K562 (cell line): ENCODE measurements at regions not wholly inside any gene's neighbourhood (a gene's known extent, or its start where the extent isn't known, plus 50 kb on each side); places are given as distances from the start of the nearest gene placed in this dataset.

Experiments used
- ATAC-seq: fragments of 200-7000 bp; cut with Tn5 transposase; 3 replicates; pipeline ENCODE4 v1.9.1; 2020; ENCODE audit warnings: moderate library complexity
- BruUV-seq: library from RNA; stranded (reverse); fragments of 400-500 nt; replicated peaks from 2 replicates; lab custom pipeline; 2021; lab: Mats Ljungman, UMichigan
- CTCF ChIA-PET: fragments of 300-600 bp; formaldehyde crosslinking; extraction: SDS; loops from one replicate; lab custom pipeline; 2021; ENCODE audit warnings: low intra/inter-chr PET ratio; lab: Yijun Ruan, JAX
- POLR2A ChIA-PET: fragments of 300-600, 350-650 bp; sonication (Branson Sonifier 250); formaldehyde crosslinking; extraction: SDS; loops from one replicate; lab custom pipeline; 2021; ENCODE audit warnings: antibody characterized with exemption, inconsistent platforms; lab: Yijun Ruan, JAX
- DNase-seq, 4 experiments: peaks; one replicate each; pipeline versions ENCODE4 v3.0.0 to v3.0.0-alpha.2; 2011 to 2018; ENCODE audit warnings: low spot score in 3 of 4, mixed read lengths in 3 of 4; ENCODE audit errors: extremely low read depth in 1 of 4
- FAIRE-seq: peaks from 2 replicates; lab custom pipeline; 2011; peaks lifted over from hg19 to GRCh38; lab: Jason Lieb, UNC
- H2AFZ ChIP-seq: 2 replicates; pipeline ENCODE4 v1.6.0; 2011; ENCODE audit warnings: low read depth, low read length, control low read depth, inconsistent platforms
- H3K27ac ChIP-seq: fragments of 200-600 bp; 3 replicates; pipeline ENCODE4 v1.8.0; 2011; ENCODE audit warnings: low read depth, mild to moderate bottlenecking, control low read depth, inconsistent platforms, low read length, moderate library complexity, mixed read lengths; ENCODE audit errors: extremely low read depth
- H3K27me3 ChIP-seq, 2 experiments: fragments of 300-600 bp in 1 of 2; 2 replicates in 1 of 2; 3 replicates in 1 of 2; pipeline versions ENCODE4 v1.6.0 to v1.8.0; 2011; ENCODE audit warnings: inconsistent platforms in 2 of 2, low read length in 2 of 2, mild to moderate bottlenecking in 1 of 2, mixed read lengths in 1 of 2, moderate library complexity in 1 of 2; ENCODE audit not compliant: control insufficient read depth in 2 of 2, insufficient read depth in 2 of 2
- H3K36me3 ChIP-seq: fragments of 300-600 bp; 3 replicates; pipeline ENCODE4 v1.8.0; 2011; ENCODE audit warnings: mild to moderate bottlenecking, low read length, inconsistent platforms; ENCODE audit not compliant: control insufficient read depth, insufficient read depth
- H3K4me1 ChIP-seq, 2 experiments: fragments of 200-600 bp in 1 of 2; replicated peaks in 1 of 2; 2 replicates in 1 of 2; 3 replicates in 1 of 2; pipeline versions ENCODE4 v1.5.1 to v1.8.0; 2011; ENCODE audit warnings: inconsistent platforms in 2 of 2, low read length in 2 of 2, mild to moderate bottlenecking in 1 of 2, mixed read lengths in 1 of 2, moderate library complexity in 1 of 2; ENCODE audit not compliant: control insufficient read depth in 2 of 2, insufficient read depth in 2 of 2
- H3K4me2 ChIP-seq: 2 replicates; pipeline ENCODE4 v1.6.1; 2011; ENCODE audit warnings: low read length, control low read depth, inconsistent platforms, mixed read lengths; ENCODE audit not compliant: insufficient read depth
- H3K4me3 ChIP-seq: fragments of 200-600 bp; sonication (generic), shearing (Covaris generic); 2 replicates; pipeline ENCODE4 v1.5.1; 2016; ENCODE audit warnings: control low read depth, inconsistent platforms
- H3K79me2 ChIP-seq: fragments of 200-600 bp; 3 replicates; pipeline ENCODE4 v1.8.0; 2011; ENCODE audit warnings: low read length, inconsistent platforms; ENCODE audit not compliant: control insufficient read depth, insufficient read depth
- H3K9ac ChIP-seq, 2 experiments: 2 replicates each; pipeline versions ENCODE4 v1.6.0 to v1.6.1; 2011; ENCODE audit warnings: low read depth in 2 of 2, low read length in 2 of 2, control low read depth in 1 of 2, inconsistent platforms in 1 of 2, mild to moderate bottlenecking in 1 of 2, mixed read lengths in 1 of 2; ENCODE audit not compliant: insufficient read depth in 1 of 2
- H3K9me1 ChIP-seq: one replicate; pipeline ENCODE4 v1.6.0; 2011; ENCODE audit warnings: inconsistent platforms, mild to moderate bottlenecking, low read length, moderate library complexity; ENCODE audit not compliant: control insufficient read depth, insufficient read depth
- H3K9me3 ChIP-seq: replicated peaks from 2 replicates; pipeline ENCODE4 v1.5.1; 2011; ENCODE audit warnings: low read depth, low read length, inconsistent platforms; ENCODE audit not compliant: control insufficient read depth, insufficient read depth
- H4K20me1 ChIP-seq: replicated peaks from 2 replicates; pipeline ENCODE4 v1.6.1; 2011; ENCODE audit warnings: low read length, inconsistent platforms, mixed read lengths; ENCODE audit not compliant: control insufficient read depth, insufficient read depth
- BCOR ChIP-seq: fragments of 450-650 bp; IDR thresholded peaks from 2 replicates; pipeline ENCODE4 v1.6.1; 2016
- FOS ChIP-seq: IDR thresholded peaks from 3 replicates; pipeline ENCODE4 v1.6.1; 2011; ENCODE audit not compliant: insufficient read length; ENCODE audit errors: extremely low read depth
- MCM7 ChIP-seq, 2 experiments: fragments of 450-650 bp; IDR thresholded peaks; 2 replicates each; pipeline ENCODE4 v1.6.1; 2016 to 2018
- SAP30 ChIP-seq: fragments of 200-600 bp; sonication (generic); IDR thresholded peaks from 2 replicates; pipeline ENCODE4 v1.6.1; 2012; ENCODE audit warnings: borderline replicate concordance, low read depth, mild to moderate bottlenecking, moderate library complexity, low read length, control low read depth, inconsistent platforms; ENCODE audit not compliant: insufficient read depth, poor library complexity, severe bottlenecking
- SOX6 ChIP-seq: fragments of 450-650 bp; IDR thresholded peaks from 2 replicates; pipeline ENCODE4 v1.6.1; 2014; ENCODE audit warnings: mild to moderate bottlenecking
- ZKSCAN8 ChIP-seq: fragments of 200-800 bp; sonication (Bioruptor generic); IDR thresholded peaks from 2 replicates; pipeline ENCODE4 v1.6.1; 2016; ENCODE audit warnings: missing genetic modification characterization, missing compliant biosample characterization
- WGBS: fragments of 100-300 bp; shearing (Covaris generic); methylation state at CpG from one replicate; pipeline ENCODE4 v1.1.6; 2016; ENCODE audit warnings: low coverage, mixed read lengths; ENCODE audit not compliant: insufficient coverage; ENCODE audit errors: missing lambda C conversion rate; 5-methylcytosine and 5-hydroxymethylcytosine counted together
- in situ Hi-C: fragments of 300-500 bp; cut with MboI; formaldehyde crosslinking; loops from 4 replicates; pipeline ENCODE4 v1.15.0; 2018; ENCODE audit warnings: inconsistent platforms, mixed read lengths
- intact Hi-C: fragments of 100-400 bp; cut with micrococcal nuclease; formaldehyde crosslinking; loops from 2 replicates; pipeline ENCODE4 v1.14.2; 2022
- TF ChIP-seq, protein P1 (sequence below): sonication (generic); formaldehyde crosslinking; IDR thresholded peaks from 2 replicates; pipeline ENCODE4 v1.8.0; 2022; ENCODE audit warnings: mild to moderate bottlenecking, missing genetic modification reagents
- TF ChIP-seq, protein P2 (sequence below): fragments of 250-450 bp; sonication (Bioruptor Pico); IDR thresholded peaks from 2 replicates; pipeline ENCODE4 v1.8.0; 2021; ENCODE audit warnings: moderate library complexity, mild to moderate bottlenecking, inconsistent platforms

DNA sequence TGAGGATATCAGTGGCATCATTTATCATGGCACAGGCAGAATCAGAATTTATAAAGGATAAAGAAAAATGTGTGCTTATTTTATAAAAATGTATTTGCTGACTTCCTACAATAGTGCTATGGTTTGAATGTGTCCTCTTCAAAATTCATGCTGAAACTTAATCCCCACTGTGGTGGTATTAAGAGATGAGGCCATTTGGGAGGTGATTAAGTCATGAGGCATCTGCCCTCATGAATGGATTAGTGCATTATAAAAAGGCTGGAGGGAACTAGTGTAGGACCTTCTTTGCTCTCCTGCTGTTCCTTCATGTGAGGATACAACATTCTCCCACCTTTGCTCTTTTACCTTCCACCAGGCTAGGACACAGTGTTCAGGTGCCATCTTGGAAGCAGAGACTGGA, 212.8 kb downstream of the RFC3 start:
- TF ChIP-seq MCM7 (IDR thresholded peaks at IDR 0.05) (no peak), FOS (no peak), SOX6 (no peak), BCOR (no peak)
- no peak overlapping the region for H3K4me2 ChIP-seq
- H3K4me3 ChIP-seq: no peak overlapping the region
- ATAC-seq (no peak), FAIRE-seq (no peak), DNase-seq (no peak)
- no peaks in the 10 kb centered on the region for H3K36me3 ChIP-seq
- H4K20me1 ChIP-seq: no peaks in the 10 kb centered on the region
- intact Hi-C loops (no loop called here), in situ Hi-C loops (no loop called here)
- no peaks in the 10 kb centered on the region for H3K27me3 ChIP-seq
- no peak overlapping the region for H3K9ac ChIP-seq
- H3K9me3 ChIP-seq: no peaks in the 10 kb centered on the region
- ChIA-PET CTCF (no interaction called here), POLR2A (no interaction called here)
- no TSS peak for BruUV-seq
- no peaks in the 10 kb centered on the region for H3K4me1 ChIP-seq
- no peaks in the 10 kb centered on the region for H3K79me2 ChIP-seq
- no peaks in the 10 kb centered on the region for H3K9me1 ChIP-seq
- no peak overlapping the region for H2AFZ ChIP-seq
- no peak overlapping the region for H3K27ac ChIP-seq

GRCh38 chr13:34031610-34032009, 213.7 kb downstream of the RFC3 start:
- in situ Hi-C loops (no loop called here), intact Hi-C loops (no loop called here)
- ChIA-PET CTCF (no interaction called here), POLR2A (no interaction called here)
- Histone ChIP-seq H3K9me1 (no peaks in the 10 kb centered on the region), H2AFZ (no peak overlapping the region), H3K4me1 (no peaks in the 10 kb centered on the region), H3K27me3 (no peaks in the 10 kb centered on the region), H3K4me3 (no peak overlapping the region), H3K36me3 (no peaks in the 10 kb centered on the region), H3K4me2 (no peak overlapping the region), H3K9ac (no peak overlapping the region), H4K20me1 (no peaks in the 10 kb centered on the region), H3K27ac (no peak overlapping the region), H3K79me2 (no peaks in the 10 kb centered on the region), H3K9me3 (no peaks in the 10 kb centered on the region)
- 0% methylated on average over 4 of the region's 4 CpGs for WGBS
- TF ChIP-seq, protein P1, sequence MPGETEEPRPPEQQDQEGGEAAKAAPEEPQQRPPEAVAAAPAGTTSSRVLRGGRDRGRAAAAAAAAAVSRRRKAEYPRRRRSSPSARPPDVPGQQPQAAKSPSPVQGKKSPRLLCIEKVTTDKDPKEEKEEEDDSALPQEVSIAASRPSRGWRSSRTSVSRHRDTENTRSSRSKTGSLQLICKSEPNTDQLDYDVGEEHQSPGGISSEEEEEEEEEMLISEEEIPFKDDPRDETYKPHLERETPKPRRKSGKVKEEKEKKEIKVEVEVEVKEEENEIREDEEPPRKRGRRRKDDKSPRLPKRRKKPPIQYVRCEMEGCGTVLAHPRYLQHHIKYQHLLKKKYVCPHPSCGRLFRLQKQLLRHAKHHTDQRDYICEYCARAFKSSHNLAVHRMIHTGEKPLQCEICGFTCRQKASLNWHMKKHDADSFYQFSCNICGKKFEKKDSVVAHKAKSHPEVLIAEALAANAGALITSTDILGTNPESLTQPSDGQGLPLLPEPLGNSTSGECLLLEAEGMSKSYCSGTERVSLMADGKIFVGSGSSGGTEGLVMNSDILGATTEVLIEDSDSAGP (CRISPR knock-in tag): no peak
- no peak for TF ChIP-seq SAP30
- TF ChIP-seq ZKSCAN8 (CRISPR knock-in tag): no peak
- TF ChIP-seq, protein P2, sequence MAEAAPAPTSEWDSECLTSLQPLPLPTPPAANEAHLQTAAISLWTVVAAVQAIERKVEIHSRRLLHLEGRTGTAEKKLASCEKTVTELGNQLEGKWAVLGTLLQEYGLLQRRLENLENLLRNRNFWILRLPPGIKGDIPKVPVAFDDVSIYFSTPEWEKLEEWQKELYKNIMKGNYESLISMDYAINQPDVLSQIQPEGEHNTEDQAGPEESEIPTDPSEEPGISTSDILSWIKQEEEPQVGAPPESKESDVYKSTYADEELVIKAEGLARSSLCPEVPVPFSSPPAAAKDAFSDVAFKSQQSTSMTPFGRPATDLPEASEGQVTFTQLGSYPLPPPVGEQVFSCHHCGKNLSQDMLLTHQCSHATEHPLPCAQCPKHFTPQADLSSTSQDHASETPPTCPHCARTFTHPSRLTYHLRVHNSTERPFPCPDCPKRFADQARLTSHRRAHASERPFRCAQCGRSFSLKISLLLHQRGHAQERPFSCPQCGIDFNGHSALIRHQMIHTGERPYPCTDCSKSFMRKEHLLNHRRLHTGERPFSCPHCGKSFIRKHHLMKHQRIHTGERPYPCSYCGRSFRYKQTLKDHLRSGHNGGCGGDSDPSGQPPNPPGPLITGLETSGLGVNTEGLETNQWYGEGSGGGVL (CRISPR knock-in tag): no peak
- no peak for ATAC-seq
- BruUV-seq: no TSS peak
- DNase-seq: no peak
- FAIRE-seq: no peak
